Fibroblast of mammary gland (primary cell): ENCODE measurements at regions not wholly inside any gene's neighbourhood (a gene's known extent, or its start where the extent isn't known, plus 50 kb on each side); places are given as distances from the start of the nearest gene placed in this dataset.

Experiments used
- DNase-seq: peaks from one replicate; pipeline ENCODE4 v3.0.0-alpha.2; 2010; ENCODE audit warnings: low read depth
- H3K4me3 ChIP-seq: 2 replicates; pipeline ENCODE4 v1.5.1; 2011; ENCODE audit warnings: low read depth, mild to moderate bottlenecking, low read length, moderate library complexity; ENCODE audit not compliant: control insufficient read depth
- CTCF ChIP-seq: conservative IDR thresholded peaks from 2 replicates; pipeline ENCODE4 v1.5.1; 2011; ENCODE audit warnings: low read depth, low read length, inconsistent platforms; ENCODE audit not compliant: control insufficient read depth, insufficient read depth

DNA sequence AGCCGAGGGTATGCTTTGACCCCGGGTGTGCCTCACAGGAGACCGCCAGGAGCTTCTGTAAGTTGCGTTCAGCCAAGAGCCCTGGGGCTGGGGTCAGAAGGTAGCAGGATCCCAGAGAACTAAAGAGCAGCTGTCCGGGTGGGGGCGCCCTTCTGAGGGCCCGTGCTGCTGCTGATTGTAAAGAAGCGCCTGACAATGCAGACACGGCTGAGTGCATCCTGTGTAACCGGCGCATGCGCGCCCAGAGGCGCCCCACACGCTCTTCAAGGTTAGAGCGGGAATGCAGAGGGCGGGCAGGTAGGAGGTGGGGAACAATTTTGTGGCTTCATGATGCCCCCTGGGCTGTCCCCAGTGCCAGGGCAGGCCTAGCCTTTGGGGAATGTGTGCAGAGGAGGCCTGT, 210.2 kb upstream of the CTBP2 start:
- TF ChIP-seq CTCF: no peak
- no peak overlapping the region for H3K4me3 ChIP-seq
- no peak for DNase-seq

DNA sequence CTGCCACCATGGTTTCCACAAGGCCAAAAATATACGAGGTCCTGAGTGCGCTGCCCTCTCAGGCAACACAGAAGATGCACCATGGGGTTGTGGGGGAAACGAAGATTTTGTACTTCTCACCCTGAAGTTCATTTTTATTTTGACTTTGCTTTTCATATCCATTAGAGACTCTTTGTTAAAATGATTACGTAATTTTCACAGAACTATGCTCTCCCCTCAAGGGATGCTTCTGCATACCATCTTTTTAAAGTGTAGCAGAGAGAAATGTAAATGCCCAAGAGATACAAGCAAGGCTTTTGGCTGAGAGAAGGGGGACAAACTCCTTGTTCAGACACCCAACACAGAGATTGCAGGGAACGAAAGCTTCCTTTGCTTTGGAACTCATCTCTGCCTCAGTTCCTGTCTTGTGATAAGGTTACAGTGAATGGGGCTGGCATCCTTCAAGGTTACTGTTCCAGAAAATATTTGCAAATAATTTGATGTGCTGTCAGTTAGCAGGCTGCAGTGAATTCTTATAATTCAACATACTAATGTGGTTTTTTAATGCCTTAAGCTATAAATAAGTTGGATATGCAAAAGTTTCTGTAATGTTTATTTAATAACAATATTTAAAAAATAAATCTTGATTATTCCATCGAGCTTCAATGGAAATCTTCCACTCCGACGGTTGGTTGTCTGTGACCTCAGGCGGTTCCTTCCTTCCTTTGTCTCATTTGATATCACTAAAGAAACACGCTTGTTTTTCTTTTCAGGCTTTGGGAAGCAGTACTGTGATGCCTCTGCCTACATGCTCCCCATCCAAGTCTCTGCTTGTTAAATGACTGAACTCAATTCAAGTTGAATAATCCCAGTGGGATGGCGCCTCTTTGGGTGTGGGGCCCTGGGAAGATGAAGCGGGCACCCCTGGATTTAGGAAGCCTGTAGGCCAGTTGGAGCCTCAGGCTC, 209.3 kb upstream of the CTBP2 start:
- no peak overlapping the region for H3K4me3 ChIP-seq
- DNase-seq: no peak
- TF ChIP-seq CTCF: no peak

DNA sequence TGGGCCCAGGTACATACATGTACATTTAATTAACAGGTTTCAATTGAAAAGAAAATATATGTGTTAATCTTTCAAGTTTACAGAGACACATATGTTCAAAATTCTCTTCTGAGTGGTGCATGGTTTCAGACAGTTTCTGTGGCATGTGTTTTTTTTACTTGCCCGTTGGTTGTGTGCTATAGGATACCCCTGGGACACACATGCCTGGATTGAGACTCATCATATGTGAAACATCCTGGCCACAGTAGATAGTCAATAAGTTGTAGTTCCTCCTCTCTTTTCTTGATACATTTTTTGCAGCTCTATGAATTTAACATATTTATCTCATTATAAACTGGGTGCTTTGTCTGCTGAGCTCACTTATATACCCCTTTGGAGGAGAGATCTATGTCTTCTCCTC, 207.8 kb upstream of the CTBP2 start:
- H3K4me3 ChIP-seq: no peak overlapping the region
- TF ChIP-seq CTCF: no peak

DNA sequence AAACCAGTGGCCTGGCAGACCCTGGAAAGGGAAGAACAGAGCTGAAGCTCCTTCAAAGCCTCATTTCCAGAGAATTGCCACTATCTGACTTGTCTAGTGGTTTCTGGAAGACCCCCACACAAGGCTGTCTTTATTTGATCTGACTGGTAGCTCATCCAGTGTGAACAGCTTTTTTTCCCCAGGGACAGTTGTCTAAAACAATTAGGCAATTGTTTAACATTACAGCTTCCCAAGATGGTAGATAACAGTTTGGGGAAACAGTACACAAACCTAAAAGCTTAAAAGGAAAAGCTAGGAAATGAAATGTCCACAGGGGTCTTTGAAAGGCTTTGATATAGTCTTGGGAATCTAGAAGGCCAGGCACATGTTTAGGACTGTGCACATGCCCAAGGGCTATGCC, 203.4 kb upstream of the CTBP2 start:
- DNase-seq: no peak
- no peak for TF ChIP-seq CTCF
- no peak overlapping the region for H3K4me3 ChIP-seq

More for the DNA sequence above, 207.8 kb upstream of the CTBP2 start:
- DNase-seq: peak; percentile 9

DNA sequence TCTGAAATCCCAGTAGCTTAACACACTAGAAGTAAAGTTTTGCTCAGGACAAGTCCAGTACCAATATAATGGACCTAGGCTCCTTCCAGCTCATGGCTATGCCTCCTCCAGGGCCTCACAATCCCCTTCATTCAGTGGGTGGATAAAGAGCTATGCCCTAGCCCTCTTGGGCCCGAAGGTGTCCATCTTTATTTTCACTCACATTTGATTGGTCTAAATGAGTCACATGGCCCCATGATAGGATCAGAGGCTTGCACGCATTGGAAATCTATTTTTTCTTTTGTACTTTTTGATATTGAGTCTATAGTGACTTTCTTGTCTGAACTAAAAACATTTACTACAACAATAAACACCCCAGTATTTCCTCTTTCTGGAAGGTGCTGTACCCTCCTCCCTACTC, 202.6 kb upstream of the CTBP2 start:
- DNase-seq: no peak
- no peak for TF ChIP-seq CTCF
- no peak overlapping the region for H3K4me3 ChIP-seq

DNA sequence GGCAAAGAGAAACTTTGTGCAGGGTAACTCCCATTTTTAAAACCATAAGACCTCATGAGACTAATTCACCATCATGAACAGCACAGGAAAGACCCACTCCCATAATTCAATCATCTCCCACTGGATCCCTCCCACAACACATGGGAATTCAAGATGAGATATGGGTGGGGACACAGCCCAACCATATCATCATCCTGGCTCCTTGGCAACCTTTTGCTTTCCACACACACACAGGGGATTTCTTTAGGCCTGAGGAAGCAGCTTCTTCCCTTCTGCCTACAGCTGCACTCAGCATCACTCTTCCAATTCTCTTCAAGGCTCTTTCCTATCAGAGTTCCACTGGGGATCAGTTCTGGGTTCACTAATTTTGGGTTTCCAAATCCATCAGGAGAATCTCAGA, 199.0 kb upstream of the CTBP2 start:
- TF ChIP-seq CTCF: no peak
- DNase-seq: no peak
- no peak overlapping the region for H3K4me3 ChIP-seq
